Activated CD4-positive, CD25-positive, alpha-beta regulatory T cell treated with anti-CD3 and anti-CD28 coated beads, Interleukin-2, amount 50 U/mL, for 16 hours (primary cell): ENCODE measurements at regions not wholly inside any gene's neighbourhood (a gene's known extent, or its start where the extent isn't known, plus 50 kb on each side); places are given as distances from the start of the nearest gene placed in this dataset.

Experiments
- DNase-seq: peaks from one replicate; pipeline ENCODE4 v3.0.0-alpha.2; 2020; ENCODE audit warnings: low read depth, low spot score

DNA sequence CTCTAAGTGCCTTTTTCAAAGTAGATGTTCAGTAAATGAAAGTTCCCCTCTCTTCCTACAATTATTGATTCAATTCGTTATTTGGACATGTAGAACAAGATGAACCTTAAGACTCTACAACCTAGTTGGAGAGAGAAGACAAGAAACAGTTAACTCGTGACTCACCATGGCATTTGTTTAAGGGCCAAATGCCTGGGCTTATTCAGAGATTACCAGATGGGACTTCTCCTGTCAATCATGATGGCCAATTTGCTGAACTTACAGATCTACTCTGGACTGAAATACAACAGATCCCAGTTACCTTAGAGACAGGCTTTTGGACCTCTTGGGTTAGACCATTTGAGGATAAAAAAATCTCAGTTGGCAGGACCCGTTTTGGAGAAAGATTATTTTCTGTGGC is 93.5 kb downstream of the C1orf94 start:
- no peak for DNase-seq

- no peak for DNase-seq
Measured at GRCh38 chr1:34272152-34272551, 95.4 kb downstream of the C1orf94 start.

DNA sequence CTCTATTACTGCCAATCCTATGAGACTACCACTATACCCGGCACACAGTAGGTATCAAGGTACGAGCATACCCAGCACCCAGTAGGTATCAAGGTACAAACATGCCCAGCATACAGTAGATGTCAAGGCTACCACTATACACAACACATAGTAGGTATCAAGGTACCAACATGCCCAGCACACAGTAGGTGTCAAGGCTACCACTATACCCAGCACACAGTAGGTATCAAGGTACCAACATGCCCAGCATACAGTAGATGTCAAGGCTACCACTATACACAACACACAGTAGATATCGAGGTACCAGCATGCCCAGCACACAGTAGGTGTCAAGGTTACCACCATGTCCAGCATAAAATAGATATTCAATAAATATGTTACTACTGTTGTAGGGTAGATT is 98.4 kb downstream of the C1orf94 start:
- no peak for DNase-seq

GRCh38 chr1:34276606-34277005 is 99.9 kb downstream of the C1orf94 start:
- DNase-seq, result no peak

DNA sequence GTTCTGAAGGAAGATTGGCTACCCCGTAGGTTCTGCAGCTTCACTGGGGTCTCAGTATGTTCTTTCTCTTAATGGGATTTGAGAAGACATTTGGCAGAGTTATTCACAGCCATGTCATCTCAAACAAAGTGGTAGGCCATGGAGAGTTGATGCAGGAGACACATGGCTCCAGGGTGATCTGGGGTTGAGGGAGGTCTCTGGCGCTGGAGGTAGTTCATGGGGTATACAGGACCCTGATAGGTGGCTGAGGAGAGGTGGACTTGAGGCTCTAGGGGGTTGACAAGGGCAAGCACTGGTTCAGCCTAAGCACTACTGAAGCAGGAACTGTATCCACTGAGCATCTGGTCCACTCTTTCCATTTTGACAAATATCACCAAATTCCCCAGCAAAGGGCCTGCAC is 100.4 kb downstream of the C1orf94 start:
- no peak for DNase-seq

DNA sequence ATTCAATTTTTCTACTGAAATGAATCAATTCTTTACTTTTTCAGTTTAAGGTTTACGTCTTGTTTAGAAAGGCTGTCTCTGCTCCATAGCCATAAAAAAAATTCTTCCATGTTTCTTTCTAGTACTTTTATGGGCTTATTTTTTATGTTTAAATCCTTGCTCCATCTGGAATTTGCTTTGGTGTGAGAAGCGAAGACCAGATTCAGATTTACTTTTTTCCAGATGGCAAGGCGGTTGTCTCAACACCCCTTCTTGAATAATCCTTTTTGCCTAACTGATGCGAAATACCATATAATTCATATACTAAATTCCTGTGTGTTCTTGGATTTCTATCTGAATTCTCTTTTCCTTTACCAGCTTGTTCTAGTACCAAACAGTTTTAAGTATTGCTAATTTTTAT is 101.5 kb downstream of the C1orf94 start:
- no peak for DNase-seq

DNA sequence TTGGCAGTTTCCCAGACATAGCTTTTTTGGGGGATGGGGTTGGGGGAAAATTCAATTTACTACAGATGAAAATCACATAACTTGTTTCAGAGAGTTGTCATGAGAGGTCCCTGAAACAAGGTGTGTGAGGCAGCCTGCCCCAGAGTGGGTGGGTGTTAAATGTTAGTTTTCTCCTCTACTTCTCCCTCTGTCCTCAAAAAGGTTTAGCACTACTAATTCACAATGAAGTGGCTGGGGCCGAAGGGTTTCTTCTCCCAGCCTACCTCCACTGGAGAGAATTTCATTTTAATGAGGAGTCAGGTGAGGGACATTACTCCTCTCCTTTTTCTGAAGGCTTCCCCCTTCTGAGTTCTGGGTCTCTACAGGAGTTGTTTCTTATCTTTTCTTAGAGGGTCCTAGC is 103.3 kb downstream of the C1orf94 start:
- DNase-seq, result no peak

- DNase-seq, result no peak
Measured at GRCh38 chr1:34280509-34280908, 103.8 kb downstream of the C1orf94 start.

DNA sequence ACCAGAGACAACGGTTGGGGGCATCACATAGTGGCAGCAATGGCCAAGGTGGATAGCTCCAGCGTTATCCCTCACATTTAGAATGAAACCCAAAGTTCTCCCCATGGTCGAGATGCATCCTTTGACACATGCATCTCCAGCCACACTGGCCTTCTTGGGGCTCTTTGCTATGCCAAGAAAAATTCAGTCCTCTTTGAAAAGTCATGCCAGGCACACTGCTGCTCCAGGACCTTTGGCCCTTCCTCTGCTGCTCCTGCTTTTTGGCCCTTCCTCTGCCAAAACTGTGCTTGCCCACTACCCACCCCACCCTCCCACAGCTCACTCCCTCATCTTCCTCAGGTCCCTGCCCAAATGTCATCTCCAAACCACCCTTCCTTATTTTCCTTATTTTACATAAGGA is 106.4 kb downstream of the C1orf94 start:
- DNase-seq, result no peak

DNA sequence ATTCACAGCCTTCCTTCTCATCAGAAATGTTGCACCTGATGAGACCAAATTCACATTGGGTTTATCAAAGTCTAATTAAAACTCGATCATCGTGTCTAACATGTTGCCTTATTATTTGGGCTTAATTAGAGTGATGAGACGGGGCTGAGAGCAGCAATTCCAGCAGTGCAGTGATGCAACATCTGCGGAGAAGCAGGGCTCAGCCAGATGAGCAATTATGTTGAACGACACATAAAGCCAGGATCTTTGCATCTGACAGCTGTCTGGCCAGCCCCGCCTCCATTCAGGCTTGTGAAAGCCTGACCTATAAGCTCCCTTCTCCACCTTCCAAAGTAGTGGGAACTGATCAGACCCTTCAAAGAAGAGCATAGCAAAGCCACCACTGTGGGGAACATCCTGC is 109.8 kb downstream of the C1orf94 start:
- no peak for DNase-seq

DNA sequence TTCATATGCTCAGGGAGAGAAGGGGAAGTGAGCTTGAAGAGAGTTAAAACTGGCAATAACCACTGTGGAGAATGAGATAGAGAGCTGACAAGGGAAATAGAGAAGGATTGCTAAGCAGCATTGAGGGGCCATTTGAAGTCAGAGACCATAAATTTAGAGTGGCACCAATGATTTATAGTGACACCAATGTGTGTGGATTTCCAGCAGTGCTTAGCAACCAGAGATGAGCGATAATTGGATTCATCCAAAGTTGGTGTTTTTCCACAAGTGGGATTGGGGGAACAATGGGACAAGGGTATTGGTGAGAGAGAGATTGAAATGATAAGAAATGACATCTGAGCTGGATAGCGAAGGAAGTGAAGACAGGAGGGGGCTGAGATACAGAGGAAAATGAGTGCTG is 114.1 kb downstream of the C1orf94 start:
- DNase-seq, result no peak

DNA sequence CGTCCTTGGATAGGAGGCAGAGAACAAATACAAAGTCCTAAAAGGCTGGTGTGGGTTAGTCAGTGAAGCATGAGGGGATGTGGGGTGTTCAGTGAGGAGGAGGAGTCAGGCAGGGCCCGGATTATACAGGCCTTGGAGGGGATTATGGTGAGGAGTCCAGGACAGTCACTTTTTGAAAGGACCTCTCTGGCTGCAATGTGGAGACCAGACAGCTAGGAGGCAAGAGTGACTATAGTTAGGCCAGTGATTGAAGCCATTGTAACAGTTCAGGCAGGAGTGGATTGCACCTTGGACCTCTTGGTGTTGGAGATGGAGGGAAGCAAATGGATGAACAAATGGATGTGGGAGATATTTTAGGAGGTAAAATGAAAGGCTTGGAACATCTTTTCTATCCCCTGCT is 115.8 kb downstream of the C1orf94 start:
- DNase-seq, result no peak

DNA sequence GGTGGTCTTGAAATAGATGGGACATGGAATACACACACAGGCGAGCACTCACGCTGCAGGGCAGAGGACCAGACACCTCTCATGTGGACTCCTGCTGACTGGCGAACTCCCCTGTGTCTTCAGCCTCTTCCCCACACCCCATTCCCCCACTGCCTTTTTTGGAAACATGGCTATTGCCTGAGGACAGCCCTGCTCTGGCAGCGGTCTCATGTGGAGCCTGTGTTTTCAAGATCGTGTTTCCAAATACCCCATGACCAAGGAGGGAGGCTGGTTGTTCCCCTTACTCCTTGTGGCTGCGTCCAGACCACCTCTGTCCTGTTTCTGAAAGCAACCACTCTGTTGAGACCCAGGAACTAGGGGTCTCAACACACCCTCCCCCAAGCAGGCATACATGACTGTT is 119.4 kb downstream of the C1orf94 start:
- no peak for DNase-seq

DNA sequence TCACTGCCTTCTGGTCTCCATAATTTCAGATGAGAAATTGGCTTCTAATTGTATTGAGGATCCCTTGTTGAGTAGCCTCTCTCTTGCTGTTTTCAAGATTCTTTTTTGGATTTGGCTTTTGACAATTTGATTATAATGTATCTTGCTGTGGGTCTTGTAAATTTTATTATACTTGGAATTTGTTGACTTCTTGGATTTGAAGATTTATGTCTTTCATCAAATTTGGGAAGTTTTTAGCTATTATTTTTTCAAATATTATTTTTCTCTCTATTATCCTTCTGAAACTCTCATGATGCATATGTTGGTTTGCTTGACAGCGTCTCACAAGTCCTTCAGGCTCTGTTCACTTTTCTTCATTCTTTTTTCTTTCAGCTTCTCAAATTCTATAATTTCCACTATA is 126.1 kb downstream of the C1orf94 start:
- no peak for DNase-seq

DNA sequence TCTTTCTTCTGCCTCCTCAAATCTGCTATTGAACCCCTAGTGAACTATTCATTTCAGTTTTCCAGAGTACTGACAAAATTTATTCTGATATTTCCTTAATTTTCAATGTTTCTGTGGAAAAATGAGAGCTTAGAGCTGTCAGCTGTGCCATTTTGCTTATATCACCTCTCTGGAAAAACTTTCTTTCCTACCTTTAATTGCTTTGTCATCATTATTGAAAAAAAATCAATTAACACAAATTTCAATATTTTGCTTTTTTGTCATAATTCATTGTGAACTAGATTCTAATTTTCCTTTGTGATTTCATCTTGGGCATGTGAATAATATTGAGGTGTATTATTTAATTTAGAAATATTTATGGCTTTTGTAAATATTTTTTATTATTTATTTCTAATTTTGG is 126.5 kb downstream of the C1orf94 start:
- no peak for DNase-seq

DNA sequence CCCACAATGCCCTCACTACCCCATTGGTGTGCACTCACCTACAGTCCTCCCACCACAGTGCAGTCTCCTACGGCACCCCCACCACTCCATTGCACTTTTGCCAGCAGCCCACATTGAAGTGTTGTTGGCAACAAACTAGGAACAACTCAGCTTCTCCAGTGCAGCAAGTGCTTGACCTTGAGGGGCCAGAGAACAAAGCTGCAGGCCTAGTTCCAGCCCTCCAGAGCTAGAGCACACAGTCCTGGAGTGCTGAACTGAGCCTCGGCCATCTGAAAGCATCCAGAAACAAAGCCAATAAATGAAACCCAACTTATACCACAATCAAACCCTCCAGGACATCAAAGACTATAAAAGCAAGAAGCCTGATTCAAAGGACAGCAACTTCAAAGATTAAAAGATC is 129.9 kb downstream of the C1orf94 start:
- DNase-seq, result no peak

- DNase-seq, result no peak
Measured at GRCh38 chr1:34312359-34312758, 135.7 kb downstream of the C1orf94 start.

DNA sequence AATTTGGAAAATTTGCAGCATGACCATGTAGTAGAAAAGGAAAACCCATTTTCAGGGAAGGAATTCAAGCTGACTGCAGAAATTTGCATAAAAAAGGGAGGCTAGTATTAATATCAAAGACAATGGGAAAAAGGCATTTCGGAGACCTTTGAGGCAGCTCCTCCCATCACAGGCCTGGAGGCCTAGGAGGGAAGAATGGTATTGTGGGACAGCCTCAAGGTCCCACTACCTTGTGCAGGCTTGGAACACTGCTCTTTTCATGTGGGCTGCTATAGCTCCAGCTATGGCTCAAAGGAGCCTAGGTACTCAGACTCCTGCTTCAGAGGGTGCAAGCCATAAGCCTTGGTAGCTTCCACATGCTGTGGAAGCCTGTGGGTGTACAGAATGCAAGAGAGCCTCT is 139.3 kb downstream of the C1orf94 start:
- DNase-seq, result no peak

- no peak for DNase-seq
Measured at GRCh38 chr1:34316773-34317172, 140.1 kb downstream of the C1orf94 start.

DNA sequence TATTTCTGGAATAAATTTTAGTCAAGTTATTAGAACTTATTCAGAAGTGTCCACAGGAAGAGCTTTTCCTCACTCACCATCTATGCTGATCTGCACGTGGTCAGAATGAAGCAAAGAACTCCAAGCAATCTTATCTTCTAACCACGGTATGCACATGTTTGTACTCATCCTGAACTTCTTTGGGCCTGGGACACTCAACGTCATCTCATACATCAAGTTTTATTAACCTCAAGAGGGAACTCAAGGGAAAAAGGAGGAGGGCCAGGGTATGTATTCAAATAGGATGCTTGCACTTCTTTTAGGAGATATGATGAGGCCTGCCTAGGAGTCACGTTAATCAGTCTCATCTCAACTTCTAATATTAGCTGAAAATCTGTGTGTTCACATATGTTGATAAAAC is 142.5 kb downstream of the C1orf94 start:
- DNase-seq, result no peak

- DNase-seq, result no peak
Measured at GRCh38 chr1:34320053-34320669, 143.5 kb downstream of the C1orf94 start.

DNA sequence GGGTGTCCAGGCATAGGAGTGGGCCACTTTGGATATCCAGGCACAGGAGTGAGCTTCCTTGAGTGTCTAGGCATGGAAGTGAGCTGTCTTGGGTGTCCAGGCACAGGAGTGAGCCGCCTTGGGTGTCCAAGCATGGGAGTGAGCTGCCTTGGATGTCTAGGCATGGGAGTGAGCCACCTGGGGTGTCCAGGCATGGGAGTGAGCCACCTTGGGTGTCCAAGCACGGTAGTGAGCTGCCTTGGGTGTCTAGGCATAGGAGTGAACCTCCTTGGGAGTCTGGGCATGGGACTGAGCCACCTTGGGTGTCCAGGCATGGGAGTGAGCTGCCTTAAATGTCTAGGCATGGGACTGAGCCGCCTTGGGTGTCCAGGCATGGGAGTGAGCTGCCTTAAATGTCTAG is 146.3 kb downstream of the C1orf94 start:
- no peak for DNase-seq

DNA sequence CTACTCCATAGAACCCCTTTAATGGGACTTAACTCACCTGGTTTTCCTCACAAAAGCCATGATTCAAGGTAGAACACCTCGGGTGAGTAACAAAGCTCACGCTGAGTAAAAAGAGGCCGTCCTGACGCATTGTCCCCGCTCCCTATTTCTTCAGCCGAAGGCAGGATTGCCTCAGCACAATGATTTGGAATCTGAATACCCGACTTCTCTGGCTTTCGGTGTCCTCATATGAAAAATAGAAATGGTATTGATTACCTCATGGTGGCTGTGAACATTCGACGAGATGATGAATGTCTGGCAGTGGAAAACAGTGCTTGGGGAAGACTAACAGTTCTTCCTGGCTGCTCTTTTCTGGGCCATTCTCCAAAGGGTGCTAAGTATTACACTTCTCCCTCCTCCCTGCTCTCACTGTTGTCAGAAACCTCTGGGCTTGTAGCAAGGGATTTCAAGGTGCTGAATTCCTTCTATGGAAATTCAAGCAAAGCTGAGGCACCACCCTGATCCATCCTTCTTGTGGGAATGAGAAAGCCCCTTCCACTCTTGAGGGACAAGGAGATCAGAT is 148.3 kb downstream of the C1orf94 start:
- no peak for DNase-seq

DNA sequence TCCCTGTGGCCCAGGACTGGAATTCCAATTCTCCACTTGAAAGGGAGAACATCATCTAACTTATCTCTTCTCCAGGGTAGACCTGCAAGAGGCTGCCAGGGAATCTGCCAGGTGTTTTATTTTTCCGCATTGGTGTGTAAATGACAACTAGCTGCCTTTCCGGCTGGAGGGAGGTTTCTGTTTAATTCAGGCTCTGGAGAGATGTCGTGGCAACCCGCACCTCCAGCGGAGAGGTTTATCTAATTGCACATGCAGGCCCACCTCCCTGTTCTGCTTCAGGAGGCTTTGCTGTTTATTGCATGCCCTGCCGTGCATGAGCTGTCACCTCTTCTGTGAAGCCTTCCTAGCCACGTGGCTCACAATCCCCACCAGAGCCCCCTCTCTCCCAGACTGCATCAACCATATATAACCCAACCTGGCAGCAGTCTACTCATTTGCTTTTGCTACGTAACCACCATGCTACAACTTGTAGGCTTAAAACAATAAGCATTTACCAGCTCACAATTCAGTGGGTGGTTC is 151.6 kb downstream of the C1orf94 start:
- no peak for DNase-seq
